Loucy (cell line): ENCODE measurements at regions not wholly inside any gene's neighbourhood (a gene's known extent, or its start where the extent isn't known, plus 50 kb on each side); places are given as distances from the start of the nearest gene placed in this dataset.

Source experiments
- EZH2phosphoT487 ChIP-seq: fragments of 200-600 bp; IDR thresholded peaks from 2 replicates; pipeline ENCODE4 v1.6.1; 2018; ENCODE audit warnings: antibody characterized with exemption, mild to moderate bottlenecking, moderate library complexity, borderline replicate concordance
- TF ChIP-seq, protein P1 (sequence below): fragments of 200-600 bp; sonication (generic); conservative IDR thresholded peaks from 2 replicates; pipeline ENCODE4 v1.5.1; 2014; ENCODE audit warnings: mild to moderate bottlenecking, antibody characterized with exemption, low read length

DNA sequence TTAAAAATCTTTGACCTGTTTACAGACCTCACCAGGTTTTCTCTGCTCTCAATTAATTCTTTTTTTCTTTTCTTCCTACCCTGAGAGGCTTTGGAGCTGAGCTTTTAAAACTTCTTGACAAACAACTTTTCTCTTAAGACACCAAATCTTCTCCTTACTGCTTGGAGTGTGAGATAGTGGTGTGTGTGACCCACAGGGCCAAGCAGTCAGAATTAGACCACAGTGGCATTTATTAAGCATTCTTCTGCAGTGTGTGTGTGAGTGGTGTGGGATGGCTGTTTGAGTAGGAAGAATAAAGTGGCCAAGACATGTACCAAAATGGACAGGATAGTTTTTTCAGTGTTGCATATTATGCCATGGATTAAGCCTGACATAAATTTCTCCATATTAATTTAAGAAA is 665.1 kb downstream of the RAPGEF2 start:
- TF ChIP-seq, protein P1, sequence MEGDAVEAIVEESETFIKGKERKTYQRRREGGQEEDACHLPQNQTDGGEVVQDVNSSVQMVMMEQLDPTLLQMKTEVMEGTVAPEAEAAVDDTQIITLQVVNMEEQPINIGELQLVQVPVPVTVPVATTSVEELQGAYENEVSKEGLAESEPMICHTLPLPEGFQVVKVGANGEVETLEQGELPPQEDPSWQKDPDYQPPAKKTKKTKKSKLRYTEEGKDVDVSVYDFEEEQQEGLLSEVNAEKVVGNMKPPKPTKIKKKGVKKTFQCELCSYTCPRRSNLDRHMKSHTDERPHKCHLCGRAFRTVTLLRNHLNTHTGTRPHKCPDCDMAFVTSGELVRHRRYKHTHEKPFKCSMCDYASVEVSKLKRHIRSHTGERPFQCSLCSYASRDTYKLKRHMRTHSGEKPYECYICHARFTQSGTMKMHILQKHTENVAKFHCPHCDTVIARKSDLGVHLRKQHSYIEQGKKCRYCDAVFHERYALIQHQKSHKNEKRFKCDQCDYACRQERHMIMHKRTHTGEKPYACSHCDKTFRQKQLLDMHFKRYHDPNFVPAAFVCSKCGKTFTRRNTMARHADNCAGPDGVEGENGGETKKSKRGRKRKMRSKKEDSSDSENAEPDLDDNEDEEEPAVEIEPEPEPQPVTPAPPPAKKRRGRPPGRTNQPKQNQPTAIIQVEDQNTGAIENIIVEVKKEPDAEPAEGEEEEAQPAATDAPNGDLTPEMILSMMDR: no peak
- TF ChIP-seq EZH2phosphoT487: no peak
